Vagina (tissue), 2 donors: ENCODE measurements at regions not wholly inside any gene's neighbourhood (a gene's known extent, or its start where the extent isn't known, plus 50 kb on each side); places are given as distances from the start of the nearest gene placed in this dataset.

Source experiments
- DNase-seq, 2 donors: peaks; one replicate each; pipeline ENCODE4 v3.0.0-alpha.2; 2017; ENCODE audit errors: extremely low spot score in 2 of 2
- H3K27ac ChIP-seq: fragments of 200-600 bp; sonication (generic); one replicate; pipeline ENCODE4 v1.5.1; 2019
- H3K27me3 ChIP-seq: fragments of 200-600 bp; sonication (generic); one replicate; pipeline ENCODE4 v1.5.1; 2019
- H3K36me3 ChIP-seq, 2 donors: fragments of 200-600 bp; sonication (generic); one replicate each; pipeline ENCODE4 v1.5.1; 2017 to 2019
- H3K4me1 ChIP-seq: fragments of 200-600 bp; sonication (generic); one replicate; pipeline ENCODE4 v1.5.1; 2019
- H3K4me3 ChIP-seq, 2 donors: fragments of 200-600 bp; sonication (generic); 1 replicate in 1 of 2; 2 replicates in 1 of 2; pipeline ENCODE4 v1.5.1; 2016 to 2019
- H3K9me3 ChIP-seq: fragments of 200-600 bp; sonication (generic); one replicate; pipeline ENCODE4 v1.5.1; 2019
- CTCF ChIP-seq, 3 experiments: fragments of 450-650 bp in 2 of 3; fragments of 200-600 bp in 1 of 3; sonication (generic) in 1 of 3; IDR thresholded peaks; one replicate each; pipeline ENCODE4 v1.5.1; 2017 to 2019; ENCODE audit warnings: antibody characterized with exemption in 3 of 3, mild to moderate bottlenecking in 2 of 3, moderate library complexity in 2 of 3
- POLR2A ChIP-seq, 2 donors: fragments of 450-650 bp; IDR thresholded peaks; one replicate each; pipeline ENCODE4 v1.6.1; 2017; ENCODE audit warnings: antibody characterized with exemption in 2 of 2, mild to moderate bottlenecking in 2 of 2, moderate library complexity in 2 of 2
- POLR2AphosphoS5 ChIP-seq, 2 donors: sonication (generic); formaldehyde crosslinking; IDR thresholded peaks; one replicate each; pipeline ENCODE4 v1.9.0; 2017; ENCODE audit warnings: antibody characterized with exemption in 2 of 2, mild to moderate bottlenecking in 2 of 2, low read depth in 1 of 2; ENCODE audit not compliant: insufficient read depth in 1 of 2
- intact Hi-C: fragments of 100-400 bp; cut with DNase I; formaldehyde crosslinking; loops from one replicate; pipeline ENCODE4 v1.15.1; 2023

GRCh38 chr5:126107381-126107780, 315.8 kb upstream of the GRAMD2B start:
- intact Hi-C loops, result no loop called here
- TF ChIP-seq POLR2AphosphoS5 (IDR thresholded peaks at IDR 0.05; ENCODE audit: insufficient read depth in 1 of 2, low read depth in 1 of 2), result no peak
- no peak for TF ChIP-seq POLR2A (IDR thresholded peaks at IDR 0.05)
- TF ChIP-seq CTCF (IDR thresholded peaks at IDR 0.05), result no peak
- Histone ChIP-seq H3K9me3 (no peaks in the 10 kb centered on the region), H3K4me3 (no peak overlapping the region), H3K27ac (no peak overlapping the region), H3K4me1 (no peaks in the 10 kb centered on the region), H3K36me3 (no peaks in the 10 kb centered on the region), H3K27me3 (no peaks in the 10 kb centered on the region)
- no peak for DNase-seq

GRCh38 chr5:126108470-126108869, 314.7 kb upstream of the GRAMD2B start:
- intact Hi-C loops, result no loop called here

GRCh38 chr5:126115059-126115629, 308.1 kb upstream of the GRAMD2B start:
- TF ChIP-seq POLR2A (IDR thresholded peaks at IDR 0.05), result no peak
- no peak for TF ChIP-seq CTCF (IDR thresholded peaks at IDR 0.05)
- no peak for TF ChIP-seq POLR2AphosphoS5 (IDR thresholded peaks at IDR 0.05; ENCODE audit: insufficient read depth in 1 of 2, low read depth in 1 of 2)
- no peaks in the 10 kb centered on the region for H3K9me3 ChIP-seq
- no peaks in the 10 kb centered on the region for H3K36me3 ChIP-seq
- no peak for DNase-seq
- no peaks in the 10 kb centered on the region for H3K4me1 ChIP-seq
- intact Hi-C loops, result no loop called here
- no peaks in the 10 kb centered on the region for H3K27me3 ChIP-seq
- H3K27ac ChIP-seq, result no peak overlapping the region
- H3K4me3 ChIP-seq, result no peak overlapping the region

More at GRCh38 chr5:126108470-126108869, 314.7 kb upstream of the GRAMD2B start:
- Histone ChIP-seq H3K4me1 (no peaks in the 10 kb centered on the region), H3K27me3 (no peaks in the 10 kb centered on the region), H3K27ac (no peak overlapping the region), H3K36me3 (no peaks in the 10 kb centered on the region), H3K9me3 (no peaks in the 10 kb centered on the region), H3K4me3 (no peak overlapping the region)
- DNase-seq, result no peak
- TF ChIP-seq POLR2AphosphoS5 (IDR thresholded peaks at IDR 0.05; ENCODE audit: insufficient read depth in 1 of 2, low read depth in 1 of 2) (no peak), POLR2A (IDR thresholded peaks at IDR 0.05) (no peak), CTCF (IDR thresholded peaks at IDR 0.05) (no peak)

- Histone ChIP-seq H3K4me3 (no peak overlapping the region), H3K9me3 (no peaks in the 10 kb centered on the region), H3K4me1 (no peaks in the 10 kb centered on the region), H3K27me3 (no peaks in the 10 kb centered on the region), H3K27ac (no peak overlapping the region), H3K36me3 (no peaks in the 10 kb centered on the region)
- no peak for TF ChIP-seq CTCF (IDR thresholded peaks at IDR 0.05)
- TF ChIP-seq POLR2A (IDR thresholded peaks at IDR 0.05), result no peak
- no peak for TF ChIP-seq POLR2AphosphoS5 (IDR thresholded peaks at IDR 0.05; ENCODE audit: insufficient read depth in 1 of 2, low read depth in 1 of 2)
- intact Hi-C loops, result no loop called here
- no peak for DNase-seq
Observed at GRCh38 chr5:126117044-126117443, 306.2 kb upstream of the GRAMD2B start.

GRCh38 chr5:126119887-126120442, 303.2 kb upstream of the GRAMD2B start:
- intact Hi-C loops, result no loop called here
- H3K4me3 ChIP-seq, result no peak overlapping the region
- H3K27me3 ChIP-seq, result no peaks in the 10 kb centered on the region
- TF ChIP-seq CTCF (IDR thresholded peaks at IDR 0.05), result no peak
- H3K36me3 ChIP-seq, result no peaks in the 10 kb centered on the region
- H3K9me3 ChIP-seq, result no peaks in the 10 kb centered on the region
- no peaks in the 10 kb centered on the region for H3K4me1 ChIP-seq
- no peak for DNase-seq
- no peak overlapping the region for H3K27ac ChIP-seq
